ENCODE measurements at regions not wholly inside any gene's neighbourhood (a gene's known extent, or its start where the extent isn't known, plus 50 kb on each side); places are given as distances from the start of the nearest gene placed in this dataset.

DNA sequence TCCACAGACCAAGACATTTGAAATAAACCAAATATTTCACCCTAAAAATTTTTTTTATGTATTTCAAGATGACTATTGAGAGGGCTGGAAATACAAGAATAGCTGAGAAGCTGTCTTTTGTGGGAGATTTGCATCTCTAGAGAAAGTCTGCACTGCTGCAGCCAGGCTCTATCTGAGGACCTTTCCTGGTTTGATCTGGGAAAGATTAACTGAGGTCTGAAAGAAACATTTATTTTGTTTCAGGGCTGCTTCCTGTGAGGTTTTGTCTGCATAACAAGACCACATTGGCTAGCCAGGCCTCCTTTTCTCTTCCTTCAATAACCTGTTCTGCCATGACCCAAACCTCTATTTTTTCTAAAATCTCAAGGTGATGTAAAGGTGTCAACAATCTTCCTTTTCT lies 117.5 kb upstream of the ARHGEF26 start:
- TF ChIP-seq CTCF (IDR thresholded peaks at IDR 0.05): no peak
- TF ChIP-seq POLR2AphosphoS5 (IDR thresholded peaks at IDR 0.05; ENCODE audit: low read depth, low read length): no peak
- TF ChIP-seq TCF7L2 (IDR thresholded peaks at IDR 0.05; ENCODE audit: low read depth, low read length): no peak
- TF ChIP-seq SIN3A (IDR thresholded peaks at IDR 0.05; ENCODE audit: borderline replicate concordance, insufficient read depth, low read depth, low read length): no peak
- TF ChIP-seq, protein P1, sequence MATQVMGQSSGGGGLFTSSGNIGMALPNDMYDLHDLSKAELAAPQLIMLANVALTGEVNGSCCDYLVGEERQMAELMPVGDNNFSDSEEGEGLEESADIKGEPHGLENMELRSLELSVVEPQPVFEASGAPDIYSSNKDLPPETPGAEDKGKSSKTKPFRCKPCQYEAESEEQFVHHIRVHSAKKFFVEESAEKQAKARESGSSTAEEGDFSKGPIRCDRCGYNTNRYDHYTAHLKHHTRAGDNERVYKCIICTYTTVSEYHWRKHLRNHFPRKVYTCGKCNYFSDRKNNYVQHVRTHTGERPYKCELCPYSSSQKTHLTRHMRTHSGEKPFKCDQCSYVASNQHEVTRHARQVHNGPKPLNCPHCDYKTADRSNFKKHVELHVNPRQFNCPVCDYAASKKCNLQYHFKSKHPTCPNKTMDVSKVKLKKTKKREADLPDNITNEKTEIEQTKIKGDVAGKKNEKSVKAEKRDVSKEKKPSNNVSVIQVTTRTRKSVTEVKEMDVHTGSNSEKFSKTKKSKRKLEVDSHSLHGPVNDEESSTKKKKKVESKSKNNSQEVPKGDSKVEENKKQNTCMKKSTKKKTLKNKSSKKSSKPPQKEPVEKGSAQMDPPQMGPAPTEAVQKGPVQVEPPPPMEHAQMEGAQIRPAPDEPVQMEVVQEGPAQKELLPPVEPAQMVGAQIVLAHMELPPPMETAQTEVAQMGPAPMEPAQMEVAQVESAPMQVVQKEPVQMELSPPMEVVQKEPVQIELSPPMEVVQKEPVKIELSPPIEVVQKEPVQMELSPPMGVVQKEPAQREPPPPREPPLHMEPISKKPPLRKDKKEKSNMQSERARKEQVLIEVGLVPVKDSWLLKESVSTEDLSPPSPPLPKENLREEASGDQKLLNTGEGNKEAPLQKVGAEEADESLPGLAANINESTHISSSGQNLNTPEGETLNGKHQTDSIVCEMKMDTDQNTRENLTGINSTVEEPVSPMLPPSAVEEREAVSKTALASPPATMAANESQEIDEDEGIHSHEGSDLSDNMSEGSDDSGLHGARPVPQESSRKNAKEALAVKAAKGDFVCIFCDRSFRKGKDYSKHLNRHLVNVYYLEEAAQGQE (IDR thresholded peaks at IDR 0.05; ENCODE audit: insufficient read depth in 1 of 2, low read depth in 2 of 2, low read length in 1 of 2): no peak
- Histone ChIP-seq H3K4me3 (ENCODE audit: low read depth in 2 of 2, low read length in 2 of 2) (no peak overlapping the region), H3K36me3 (ENCODE audit: control insufficient read depth, insufficient read depth, low read length) (no peaks in the 10 kb centered on the region), H3K4me1 (ENCODE audit: control insufficient read depth, insufficient read depth, low read length) (no peaks in the 10 kb centered on the region), H3K9me3 (ENCODE audit: control insufficient read depth, insufficient read depth, low read depth, low read length) (no peaks in the 10 kb centered on the region), H3K27me3 (ENCODE audit: control insufficient read depth, insufficient read depth, low read length) (no peaks in the 10 kb centered on the region), H3K27ac (ENCODE audit: low read length) (no peak overlapping the region)
- intact Hi-C loops (cut with micrococcal nuclease; ENCODE audit: unreplicated experiment) (no loop called here), in situ Hi-C loops (cut with HindIII; ENCODE audit: low pct_unique_long_range_greater_than_20kb, low sequenced_read_pairs) (no loop called here)
- ChIA-PET POLR2A (no interaction called here), CTCF (no interaction called here)
- no TSS peak for BruUV-seq (replicated peaks)
- ATAC-seq: no peak
- no peak for DNase-seq (ENCODE audit: low read depth, low spot score)

GRCh38 chr3:154011036-154011435 lies 110.2 kb upstream of the ARHGEF26 start:
- no peaks in the 10 kb centered on the region for H3K27me3 ChIP-seq (ENCODE audit: control insufficient read depth, insufficient read depth, low read length)
- H3K9me3 ChIP-seq (ENCODE audit: control insufficient read depth, insufficient read depth, low read depth, low read length): no peaks in the 10 kb centered on the region
- ChIA-PET CTCF (no interaction called here), POLR2A (no interaction called here)
- intact Hi-C loops (cut with micrococcal nuclease; ENCODE audit: unreplicated experiment) (no loop called here), in situ Hi-C loops (cut with HindIII; ENCODE audit: low pct_unique_long_range_greater_than_20kb, low sequenced_read_pairs) (no loop called here)
- DNase-seq (ENCODE audit: low read depth, low spot score) (no peak), ATAC-seq (no peak)
- H3K36me3 ChIP-seq (ENCODE audit: control insufficient read depth, insufficient read depth, low read length): no peaks in the 10 kb centered on the region
- H3K27ac ChIP-seq (ENCODE audit: low read length): no peak overlapping the region
- no TSS peak for BruUV-seq (replicated peaks)
- no peak for TF ChIP-seq SIN3A (IDR thresholded peaks at IDR 0.05; ENCODE audit: borderline replicate concordance, insufficient read depth, low read depth, low read length)
- H3K4me1 ChIP-seq (ENCODE audit: control insufficient read depth, insufficient read depth, low read length): no peaks in the 10 kb centered on the region
- no peak overlapping the region for H3K4me3 ChIP-seq (ENCODE audit: low read depth in 2 of 2, low read length in 2 of 2)

DNA sequence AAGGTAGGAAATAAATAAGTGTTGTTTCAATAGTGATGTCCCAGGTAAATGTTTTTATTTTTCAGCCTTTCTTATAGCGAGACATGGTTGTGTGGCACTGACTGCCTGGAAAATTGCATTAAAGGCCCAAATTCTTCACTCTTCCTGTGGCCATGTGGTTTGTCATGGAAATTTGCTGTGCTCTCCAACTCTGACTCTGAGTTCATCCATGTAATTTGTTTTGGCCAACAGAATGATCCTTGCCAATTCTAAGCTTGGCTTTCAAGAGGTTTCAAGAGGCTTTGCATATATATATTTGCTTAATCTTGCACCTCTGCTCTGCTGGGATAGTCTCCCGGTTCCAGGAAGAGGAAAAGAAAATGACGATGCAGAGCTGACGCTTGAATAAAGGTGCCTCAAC lies 107.5 kb upstream of the ARHGEF26 start:
- DNase-seq (ENCODE audit: low read depth, low spot score): no peak
- Histone ChIP-seq H3K27me3 (ENCODE audit: control insufficient read depth, insufficient read depth, low read length) (no peaks in the 10 kb centered on the region), H3K9me3 (ENCODE audit: control insufficient read depth, insufficient read depth, low read depth, low read length) (no peaks in the 10 kb centered on the region), H3K4me3 (ENCODE audit: low read depth in 2 of 2, low read length in 2 of 2) (no peak overlapping the region), H3K27ac (ENCODE audit: low read length) (no peak overlapping the region), H3K4me1 (ENCODE audit: control insufficient read depth, insufficient read depth, low read length) (no peaks in the 10 kb centered on the region), H3K36me3 (ENCODE audit: control insufficient read depth, insufficient read depth, low read length) (no peaks in the 10 kb centered on the region)
- ATAC-seq: no peak
- intact Hi-C loops (cut with micrococcal nuclease; ENCODE audit: unreplicated experiment) (no loop called here), in situ Hi-C loops (cut with HindIII; ENCODE audit: low pct_unique_long_range_greater_than_20kb, low sequenced_read_pairs) (no loop called here)
- ChIA-PET CTCF (no interaction called here), POLR2A (no interaction called here)
- TF ChIP-seq POLR2AphosphoS5 (IDR thresholded peaks at IDR 0.05; ENCODE audit: low read depth, low read length): no peak
- TF ChIP-seq, protein P1 (IDR thresholded peaks at IDR 0.05; ENCODE audit: insufficient read depth in 1 of 2, low read depth in 2 of 2, low read length in 1 of 2): no peak
- TF ChIP-seq CTCF (IDR thresholded peaks at IDR 0.05): no peak
- TF ChIP-seq TCF7L2 (IDR thresholded peaks at IDR 0.05; ENCODE audit: low read depth, low read length): no peak
- TF ChIP-seq SIN3A (IDR thresholded peaks at IDR 0.05; ENCODE audit: borderline replicate concordance, insufficient read depth, low read depth, low read length): no peak
- BruUV-seq (replicated peaks): no TSS peak

Measured in Panc1 (cell line).